Choroid plexus epithelial cell (primary cell): ENCODE measurements at regions not wholly inside any gene's neighbourhood (a gene's known extent, or its start where the extent isn't known, plus 50 kb on each side); places are given as distances from the start of the nearest gene placed in this dataset.

ENCODE experiments used
- DNase-seq: peaks from one replicate; pipeline ENCODE4 v3.0.0-alpha.2; 2010; ENCODE audit warnings: low read depth
- H3K4me3 ChIP-seq: 2 replicates; pipeline ENCODE4 v1.5.1; 2011; ENCODE audit warnings: low read depth, mild to moderate bottlenecking, control low read depth, low read length, moderate library complexity
- TF ChIP-seq, protein P1 (sequence below): conservative IDR thresholded peaks from 2 replicates; pipeline ENCODE4 v1.5.1; 2011; ENCODE audit warnings: low read depth, mild to moderate bottlenecking, control low read depth, inconsistent platforms, low read length, moderate library complexity

DNA sequence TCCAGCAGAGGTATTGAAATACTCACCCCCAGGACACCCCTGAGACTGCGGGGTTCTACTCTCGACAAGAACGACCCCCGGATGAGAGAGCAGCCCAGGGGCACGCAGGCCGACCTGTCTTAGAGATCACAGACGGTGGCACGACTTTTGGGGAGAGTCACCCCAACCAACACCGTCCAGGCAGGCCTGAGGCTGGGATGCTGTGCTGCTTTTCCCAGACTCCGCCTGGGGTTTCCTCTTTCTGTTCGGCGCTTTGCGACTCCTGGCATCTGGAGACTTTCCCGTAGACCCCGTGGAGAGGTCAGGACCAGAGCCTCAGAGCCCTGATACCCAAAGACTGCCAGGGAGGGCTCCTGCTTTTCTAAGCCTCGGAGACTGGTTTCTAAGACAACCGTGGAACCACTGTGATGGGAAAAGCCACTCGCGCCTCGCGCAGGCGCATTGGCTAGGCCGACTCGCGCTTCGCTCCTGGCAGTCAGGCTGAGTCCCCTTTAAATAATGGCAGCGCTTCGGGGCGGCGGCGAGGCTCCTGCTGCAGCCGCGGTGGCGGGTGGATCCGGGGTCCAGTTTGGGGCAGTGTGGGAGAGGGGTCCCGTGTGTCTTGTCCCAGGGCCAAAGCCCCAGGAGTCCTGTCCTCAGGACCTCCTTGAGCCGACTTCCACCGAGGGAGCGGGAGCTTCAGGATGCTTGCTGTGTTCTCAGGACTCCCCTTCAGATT, 484.0 kb downstream of the SPATA31A7 start:
- DNase-seq: no peak
- no peak overlapping the region for H3K4me3 ChIP-seq
- TF ChIP-seq, protein P1, sequence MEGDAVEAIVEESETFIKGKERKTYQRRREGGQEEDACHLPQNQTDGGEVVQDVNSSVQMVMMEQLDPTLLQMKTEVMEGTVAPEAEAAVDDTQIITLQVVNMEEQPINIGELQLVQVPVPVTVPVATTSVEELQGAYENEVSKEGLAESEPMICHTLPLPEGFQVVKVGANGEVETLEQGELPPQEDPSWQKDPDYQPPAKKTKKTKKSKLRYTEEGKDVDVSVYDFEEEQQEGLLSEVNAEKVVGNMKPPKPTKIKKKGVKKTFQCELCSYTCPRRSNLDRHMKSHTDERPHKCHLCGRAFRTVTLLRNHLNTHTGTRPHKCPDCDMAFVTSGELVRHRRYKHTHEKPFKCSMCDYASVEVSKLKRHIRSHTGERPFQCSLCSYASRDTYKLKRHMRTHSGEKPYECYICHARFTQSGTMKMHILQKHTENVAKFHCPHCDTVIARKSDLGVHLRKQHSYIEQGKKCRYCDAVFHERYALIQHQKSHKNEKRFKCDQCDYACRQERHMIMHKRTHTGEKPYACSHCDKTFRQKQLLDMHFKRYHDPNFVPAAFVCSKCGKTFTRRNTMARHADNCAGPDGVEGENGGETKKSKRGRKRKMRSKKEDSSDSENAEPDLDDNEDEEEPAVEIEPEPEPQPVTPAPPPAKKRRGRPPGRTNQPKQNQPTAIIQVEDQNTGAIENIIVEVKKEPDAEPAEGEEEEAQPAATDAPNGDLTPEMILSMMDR: no peak

DNA sequence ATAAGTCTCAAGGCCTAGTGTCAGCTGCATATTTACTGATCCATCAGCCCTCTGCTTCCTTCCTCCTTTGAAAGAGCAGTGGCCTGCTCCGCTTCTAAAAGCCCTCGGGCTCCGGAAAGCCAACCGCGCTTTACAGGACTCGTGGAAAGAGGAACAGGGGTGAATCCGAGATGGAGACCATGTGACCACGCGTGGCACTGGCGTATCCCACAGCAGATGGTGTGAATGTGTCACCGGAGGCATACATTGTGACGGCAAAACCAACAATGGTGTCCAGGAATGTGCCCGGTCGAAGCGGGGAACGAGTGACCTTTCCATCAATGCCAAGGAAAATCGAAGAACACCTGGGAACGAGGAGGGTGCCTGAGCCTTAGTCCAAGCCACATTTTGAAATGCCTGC, 484.6 kb downstream of the SPATA31A7 start:
- H3K4me3 ChIP-seq: no peak overlapping the region
- TF ChIP-seq, protein P1: no peak
- DNase-seq: no peak

DNA sequence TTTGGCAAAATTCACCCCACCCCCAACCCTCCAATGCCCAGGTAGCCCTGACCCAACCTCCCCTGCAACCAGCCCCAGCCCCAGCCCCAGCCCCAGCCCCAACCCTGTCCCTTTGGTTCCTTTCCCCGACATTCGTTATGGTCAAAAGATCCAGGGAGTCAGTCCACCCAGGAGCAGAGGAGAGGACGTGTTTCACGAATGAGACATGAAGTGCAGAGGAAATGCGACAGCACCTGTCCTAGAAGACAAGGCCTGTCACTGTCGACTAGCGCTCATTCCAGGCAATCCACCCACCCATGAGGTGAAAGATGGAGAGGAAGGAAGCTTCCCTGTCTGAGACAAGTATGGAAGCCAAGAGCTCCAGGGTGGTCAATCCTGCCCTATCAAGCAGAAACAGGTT, 485.0 kb downstream of the SPATA31A7 start:
- TF ChIP-seq, protein P1: no peak
- H3K4me3 ChIP-seq: no peak overlapping the region
- DNase-seq: no peak
